ENCODE measurements at regions not wholly inside any gene's neighbourhood (a gene's known extent, or its start where the extent isn't known, plus 50 kb on each side); places are given as distances from the start of the nearest gene placed in this dataset.

DNA sequence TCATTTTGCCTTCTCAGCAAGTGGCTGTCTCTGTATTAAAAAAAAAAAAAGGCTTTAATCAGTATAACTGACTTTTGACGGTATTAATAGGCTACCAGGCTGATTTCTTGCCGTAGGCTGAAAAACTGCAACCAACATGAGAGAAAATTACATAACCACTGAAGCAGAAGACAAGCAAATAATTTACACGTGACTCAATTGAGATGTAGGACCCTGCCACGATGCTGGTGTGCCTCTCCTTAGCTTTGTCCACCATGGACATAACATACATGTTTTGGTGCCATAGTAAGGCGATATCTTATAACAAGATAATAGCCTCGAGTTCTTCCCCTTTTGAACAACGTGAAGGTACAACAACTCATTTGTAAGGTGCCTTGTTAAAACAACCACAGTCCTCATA, 88.7 kb upstream of the GRIP1 start (continued):
- TF ChIP-seq, protein P1, sequence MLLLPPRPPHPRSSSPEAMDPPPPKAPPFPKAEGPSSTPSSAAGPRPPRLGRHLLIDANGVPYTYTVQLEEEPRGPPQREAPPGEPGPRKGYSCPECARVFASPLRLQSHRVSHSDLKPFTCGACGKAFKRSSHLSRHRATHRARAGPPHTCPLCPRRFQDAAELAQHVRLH (tag by site-specific recombination; IDR thresholded peaks at IDR 0.05), result no peak
- TF ChIP-seq OVOL3 (tag by site-specific recombination; IDR thresholded peaks at IDR 0.05) (no peak), ZFP37 (tag by site-specific recombination; IDR thresholded peaks at IDR 0.05) (no peak), ZNF157 (tag by site-specific recombination; IDR thresholded peaks at IDR 0.05) (no peak)

DNA sequence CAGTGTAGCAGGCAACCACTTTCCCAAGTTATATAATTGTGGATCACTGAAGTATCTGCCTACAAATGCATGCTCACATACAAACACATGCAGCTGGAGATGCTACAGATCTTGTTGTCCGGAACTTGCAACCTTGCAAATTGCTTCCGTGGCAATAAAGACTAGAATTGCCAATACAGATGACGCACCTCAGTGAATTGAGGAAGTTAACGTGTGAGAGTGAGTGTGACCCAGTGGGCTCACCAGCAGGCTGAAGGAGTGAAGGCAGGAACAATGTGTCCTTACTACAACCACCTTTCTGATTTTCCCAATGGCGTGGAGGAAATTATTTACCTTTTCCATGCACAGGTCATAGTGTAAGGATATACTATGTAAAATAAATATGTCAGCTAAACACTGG, 89.4 kb upstream of the GRIP1 start:
- ChIA-PET CTCF (no interaction called here), POLR2A (no interaction called here)
- Histone ChIP-seq H3K4me3 (ENCODE audit: low read depth, low read length) (no peak overlapping the region), H3K36me3 (ENCODE audit: control insufficient read depth in 2 of 2, insufficient read depth in 1 of 2, low read length in 2 of 2) (no peaks in the 10 kb centered on the region), H3K9me3 (ENCODE audit: control insufficient read depth, insufficient read depth, low read depth, low read length) (no peaks in the 10 kb centered on the region), H3K27ac (ENCODE audit: extremely low read depth, low read depth, low read length) (no peak overlapping the region), H3K4me1 (ENCODE audit: control insufficient read depth, insufficient read depth, low read length) (peaks cover 24% of the 10 kb centered on the region)
- 0 out of 2 replicates have a peak, but pooled peaks have one; percentile 4 for TF ChIP-seq TRIM28 (IDR thresholded peaks at IDR 0.05; ENCODE audit: borderline replicate concordance, low read length)
- no peak for TF ChIP-seq ZFP41 (tag by site-specific recombination; IDR thresholded peaks at IDR 0.05; ENCODE audit: borderline replicate concordance)

DNA sequence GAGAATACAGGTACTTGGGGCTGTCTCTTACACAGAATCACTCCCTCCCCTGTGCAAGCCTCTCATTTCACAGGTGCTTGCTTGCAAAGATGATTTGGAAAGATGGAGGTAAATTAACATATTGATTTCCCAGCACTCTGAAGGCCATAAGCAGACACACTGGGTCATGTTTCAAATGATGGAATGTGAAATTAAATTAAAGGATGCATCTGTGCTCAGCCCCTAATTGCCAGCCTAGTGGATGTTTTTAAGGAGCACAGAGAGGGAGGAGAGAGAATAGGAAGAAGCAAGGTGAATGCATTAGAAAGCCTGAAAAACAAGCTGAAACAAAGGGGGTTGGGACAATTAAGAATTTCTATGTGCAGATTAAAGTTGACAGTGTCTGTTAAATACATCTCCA, 96.1 kb upstream of the GRIP1 start:
- ChIA-PET CTCF (interaction anchor here (1.0 kb wide), 1 partner anchor 8 kb away, joined by 3 read pairs; no protein-coding TSS in a partner anchor), POLR2A (no interaction called here)
- H3K4me1 ChIP-seq (ENCODE audit: control insufficient read depth, insufficient read depth, low read length), result peaks cover 3% of the 10 kb centered on the region; the same call in 1 of the 2 replicates
- H3K9me3 ChIP-seq (ENCODE audit: control insufficient read depth, insufficient read depth, low read depth, low read length), result no peaks in the 10 kb centered on the region
- TF ChIP-seq ZNF175 (tag by site-specific recombination; IDR thresholded peaks at IDR 0.05), result no peak
- no peak for TF ChIP-seq MYNN (tag by site-specific recombination; IDR thresholded peaks at IDR 0.05; ENCODE audit: borderline replicate concordance)
- TF ChIP-seq, protein P2, sequence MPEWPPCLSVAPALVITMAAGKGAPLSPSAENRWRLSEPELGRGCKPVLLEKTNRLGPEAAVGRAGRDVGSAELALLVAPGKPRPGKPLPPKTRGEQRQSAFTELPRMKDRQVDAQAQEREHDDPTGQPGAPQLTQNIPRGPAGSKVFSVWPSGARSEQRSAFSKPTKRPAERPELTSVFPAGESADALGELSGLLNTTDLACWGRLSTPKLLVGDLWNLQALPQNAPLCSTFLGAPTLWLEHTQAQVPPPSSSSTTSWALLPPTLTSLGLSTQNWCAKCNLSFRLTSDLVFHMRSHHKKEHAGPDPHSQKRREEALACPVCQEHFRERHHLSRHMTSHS (tag by site-specific recombination; IDR thresholded peaks at IDR 0.05), result no peak
- no peak for TF ChIP-seq ZFP3 (tag by site-specific recombination; IDR thresholded peaks at IDR 0.05; ENCODE audit: low read depth)
- H3K36me3 ChIP-seq (ENCODE audit: control insufficient read depth in 2 of 2, insufficient read depth in 1 of 2, low read length in 2 of 2), result no peaks in the 10 kb centered on the region
- no peak overlapping the region for H3K27ac ChIP-seq (ENCODE audit: extremely low read depth, low read depth, low read length)
- no peak overlapping the region for H3K4me3 ChIP-seq (ENCODE audit: low read depth, low read length)

DNA sequence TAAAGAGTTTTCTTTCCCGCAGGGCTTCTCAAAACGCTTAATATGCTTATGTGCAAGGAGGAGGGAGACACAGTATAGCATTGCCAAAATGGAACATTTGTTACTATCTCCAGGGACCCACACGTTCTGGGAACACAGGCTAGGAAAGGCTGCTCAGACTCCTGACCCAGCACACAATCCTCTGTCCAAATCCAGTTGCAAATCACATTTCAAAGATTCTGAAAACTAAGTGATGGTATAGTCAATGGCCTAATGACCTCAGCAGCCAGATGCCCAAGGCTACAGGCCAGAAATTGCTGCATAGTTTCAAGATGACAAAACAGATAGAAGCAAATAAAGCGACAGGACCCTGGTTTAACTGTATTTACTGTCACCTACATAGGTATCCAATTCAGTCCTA, 97.0 kb upstream of the GRIP1 start:
- H3K4me1 ChIP-seq (ENCODE audit: control insufficient read depth, insufficient read depth, low read length), result peaks cover 3% of the 10 kb centered on the region; the same call in 1 of the 2 replicates
- no peaks in the 10 kb centered on the region for H3K9me3 ChIP-seq (ENCODE audit: control insufficient read depth, insufficient read depth, low read depth, low read length)
- TF ChIP-seq, protein P3, sequence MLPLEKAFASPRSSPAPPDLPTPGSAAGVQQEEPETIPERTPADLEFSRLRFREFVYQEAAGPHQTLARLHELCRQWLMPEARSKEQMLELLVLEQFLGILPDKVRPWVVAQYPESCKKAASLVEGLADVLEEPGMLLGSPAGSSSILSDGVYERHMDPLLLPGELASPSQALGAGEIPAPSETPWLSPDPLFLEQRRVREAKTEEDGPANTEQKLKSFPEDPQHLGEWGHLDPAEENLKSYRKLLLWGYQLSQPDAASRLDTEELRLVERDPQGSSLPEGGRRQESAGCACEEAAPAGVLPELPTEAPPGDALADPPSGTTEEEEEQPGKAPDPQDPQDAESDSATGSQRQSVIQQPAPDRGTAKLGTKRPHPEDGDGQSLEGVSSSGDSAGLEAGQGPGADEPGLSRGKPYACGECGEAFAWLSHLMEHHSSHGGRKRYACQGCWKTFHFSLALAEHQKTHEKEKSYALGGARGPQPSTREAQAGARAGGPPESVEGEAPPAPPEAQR (tag by site-specific recombination; IDR thresholded peaks at IDR 0.05), result no peak
- TF ChIP-seq ZNF341 (tag by site-specific recombination; IDR thresholded peaks at IDR 0.05; ENCODE audit: low read depth) (no peak), HOXC10 (CRISPR knock-in tag; IDR thresholded peaks at IDR 0.05) (no peak)
- TF ChIP-seq, protein P4, sequence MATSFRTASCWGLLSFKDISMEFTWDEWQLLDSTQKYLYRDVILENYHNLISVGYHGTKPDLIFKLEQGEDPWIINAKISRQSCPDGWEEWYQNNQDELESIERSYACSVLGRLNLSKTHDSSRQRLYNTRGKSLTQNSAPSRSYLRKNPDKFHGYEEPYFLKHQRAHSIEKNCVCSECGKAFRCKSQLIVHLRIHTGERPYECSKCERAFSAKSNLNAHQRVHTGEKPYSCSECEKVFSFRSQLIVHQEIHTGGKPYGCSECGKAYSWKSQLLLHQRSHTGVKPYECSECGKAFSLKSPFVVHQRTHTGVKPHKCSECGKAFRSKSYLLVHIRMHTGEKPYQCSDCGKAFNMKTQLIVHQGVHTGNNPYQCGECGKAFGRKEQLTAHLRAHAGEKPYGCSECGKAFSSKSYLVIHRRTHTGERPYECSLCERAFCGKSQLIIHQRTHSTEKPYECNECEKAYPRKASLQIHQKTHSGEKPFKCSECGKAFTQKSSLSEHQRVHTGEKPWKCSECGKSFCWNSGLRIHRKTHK (tag by site-specific recombination; IDR thresholded peaks at IDR 0.05), result no peak
- TF ChIP-seq, protein P5, sequence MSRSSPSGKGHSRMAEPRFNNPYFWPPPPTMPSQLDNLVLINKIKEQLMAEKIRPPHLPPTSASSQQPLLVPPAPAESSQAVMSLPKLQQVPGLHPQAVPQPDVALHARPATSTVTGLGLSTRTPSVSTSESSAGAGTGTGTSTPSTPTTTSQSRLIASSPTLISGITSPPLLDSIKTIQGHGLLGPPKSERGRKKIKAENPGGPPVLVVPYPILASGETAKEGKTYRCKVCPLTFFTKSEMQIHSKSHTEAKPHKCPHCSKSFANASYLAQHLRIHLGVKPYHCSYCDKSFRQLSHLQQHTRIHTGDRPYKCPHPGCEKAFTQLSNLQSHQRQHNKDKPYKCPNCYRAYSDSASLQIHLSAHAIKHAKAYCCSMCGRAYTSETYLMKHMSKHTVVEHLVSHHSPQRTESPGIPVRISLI (tag by site-specific recombination; IDR thresholded peaks at IDR 0.05), result no peak
- H3K27ac ChIP-seq (ENCODE audit: extremely low read depth, low read depth, low read length), result no peak overlapping the region
- ChIA-PET POLR2A (no interaction called here), CTCF (interaction anchor here (0.6 to 1.0 kb wide), 3 partner anchors 9 to 32 kb away, joined by 3 to 4 read pairs (median 3); no protein-coding TSS in a partner anchor)
- no peaks in the 10 kb centered on the region for H3K36me3 ChIP-seq (ENCODE audit: control insufficient read depth in 2 of 2, insufficient read depth in 1 of 2, low read length in 2 of 2)
- H3K4me3 ChIP-seq (ENCODE audit: low read depth, low read length), result no peak overlapping the region
